ENCODE measurements at regions not wholly inside any gene's neighbourhood (a gene's known extent, or its start where the extent isn't known, plus 50 kb on each side); places are given as distances from the start of the nearest gene placed in this dataset.

- DNase-seq (ENCODE audit: extremely low read depth, low read depth, low spot score): no peak
Observed at GRCh38 chr10:107280293-107280692, 115.8 kb upstream of the SORCS1 start.

- no peak for DNase-seq (ENCODE audit: extremely low read depth, low read depth, low spot score)
Observed at GRCh38 chr10:107277591-107277990, 113.1 kb upstream of the SORCS1 start.

- DNase-seq (ENCODE audit: extremely low read depth, low read depth, low spot score): no peak
Observed at GRCh38 chr10:107275806-107276205, 111.3 kb upstream of the SORCS1 start.

GRCh38 chr10:107269626-107270025 lies 105.1 kb upstream of the SORCS1 start:
- no peak for DNase-seq (ENCODE audit: extremely low read depth, low read depth, low spot score)

- DNase-seq (ENCODE audit: extremely low read depth, low read depth, low spot score): no peak
Observed at GRCh38 chr10:107264742-107265141, 100.2 kb upstream of the SORCS1 start.

GRCh38 chr10:107244122-107244521 lies 79.6 kb upstream of the SORCS1 start:
- no peak for DNase-seq (ENCODE audit: extremely low read depth, low read depth, low spot score)

- no peak for DNase-seq (ENCODE audit: extremely low read depth, low read depth, low spot score)
Observed at GRCh38 chr10:107238275-107238674, 73.8 kb upstream of the SORCS1 start.

GRCh38 chr10:107232013-107232412 lies 67.5 kb upstream of the SORCS1 start:
- DNase-seq (ENCODE audit: extremely low read depth, low read depth, low spot score): no peak

- no peak for DNase-seq (ENCODE audit: extremely low read depth, low read depth, low spot score)
Observed at GRCh38 chr10:107230887-107231286, 66.4 kb upstream of the SORCS1 start.

- DNase-seq (ENCODE audit: extremely low read depth, low read depth, low spot score): no peak
Observed at GRCh38 chr10:107215681-107216080, 51.2 kb upstream of the SORCS1 start.
